ENCODE measurements at regions not wholly inside any gene's neighbourhood (a gene's known extent, or its start where the extent isn't known, plus 50 kb on each side); places are given as distances from the start of the nearest gene placed in this dataset.

- no peak for TF ChIP-seq EP300 (IDR thresholded peaks at IDR 0.05)
- no peak for TF ChIP-seq CTCF (IDR thresholded peaks at IDR 0.05)
Observed at GRCh38 chr10:1882180-1882579, 144.9 kb upstream of the ADARB2 start.

Data from sigmoid colon (tissue), 4 donors.